CD14-positive monocyte (primary cell): ENCODE measurements at regions not wholly inside any gene's neighbourhood (a gene's known extent, or its start where the extent isn't known, plus 50 kb on each side); places are given as distances from the start of the nearest gene placed in this dataset.

ENCODE experiments used
- DNase-seq, 3 donors: peaks; one replicate each; pipeline ENCODE4 v3.0.0-alpha.2; 2011 to 2022
- H2AFZ ChIP-seq: 2 replicates; pipeline ENCODE4 v1.6.0; 2012; ENCODE audit warnings: mild to moderate bottlenecking, low read depth, low read length, inconsistent platforms; ENCODE audit not compliant: insufficient read depth, poor library complexity, severe bottlenecking
- H3K27ac ChIP-seq, 2 donors: 1 replicate in 1 of 2; 2 replicates in 1 of 2; pipeline ENCODE4 v1.5.1; 2012 to 2013; ENCODE audit warnings: low read length in 2 of 2, control low read depth in 1 of 2, inconsistent platforms in 1 of 2, low read depth in 1 of 2, mild to moderate bottlenecking in 1 of 2
- H3K27me3 ChIP-seq, 2 donors: one replicate each; pipeline versions ENCODE4 v1.6.0 to v1.6.1; 2011 to 2013; ENCODE audit warnings: low read length in 2 of 2; ENCODE audit not compliant: control insufficient read depth in 2 of 2, insufficient read depth in 2 of 2
- H3K36me3 ChIP-seq, 2 donors: replicated peaks in 1 of 2; 1 replicate in 1 of 2; 2 replicates in 1 of 2; pipeline versions ENCODE4 v1.5.1 to v1.6.1; 2012 to 2013; ENCODE audit warnings: low read length in 2 of 2, control low read depth in 1 of 2, inconsistent platforms in 1 of 2, mild to moderate bottlenecking in 1 of 2; ENCODE audit not compliant: insufficient read depth in 2 of 2, control insufficient read depth in 1 of 2
- H3K4me1 ChIP-seq, 2 donors: 1 replicate in 1 of 2; 2 replicates in 1 of 2; pipeline versions ENCODE4 v1.5.1 to v1.6.1; 2012 to 2013; ENCODE audit warnings: low read length in 2 of 2, control low read depth in 1 of 2, inconsistent platforms in 1 of 2, mild to moderate bottlenecking in 1 of 2, moderate library complexity in 1 of 2; ENCODE audit not compliant: insufficient read depth in 2 of 2, control insufficient read depth in 1 of 2
- H3K4me2 ChIP-seq: replicated peaks from 2 replicates; pipeline ENCODE3; 2012; ENCODE audit warnings: low read length, moderate library complexity, mild to moderate bottlenecking; ENCODE audit not compliant: poor library complexity, severe bottlenecking; ENCODE audit errors: extremely low read depth
- H3K4me3 ChIP-seq, 3 experiments: fragments of 200-600 bp in 1 of 3; sonication (generic) in 1 of 3; replicated peaks in 1 of 3; 1 replicate in 2 of 3; 2 replicates in 1 of 3; pipeline ENCODE4 v1.5.1; 2011 to 2013; ENCODE audit warnings: low read length in 3 of 3, mild to moderate bottlenecking in 3 of 3, control low read depth in 2 of 3, low read depth in 2 of 3, inconsistent platforms in 1 of 3, moderate library complexity in 1 of 3
- H3K79me2 ChIP-seq: 2 replicates; pipeline ENCODE4 v1.6.0; 2012; ENCODE audit warnings: mild to moderate bottlenecking, control low read depth, inconsistent platforms, low read length, moderate library complexity; ENCODE audit not compliant: insufficient read depth
- H3K9ac ChIP-seq: 2 replicates; pipeline ENCODE4 v1.6.0; 2017; ENCODE audit warnings: low read length, mild to moderate bottlenecking; ENCODE audit not compliant: insufficient read depth, poor library complexity, severe bottlenecking
- H3K9me3 ChIP-seq, 2 donors: replicated peaks in 1 of 2; 1 replicate in 1 of 2; 2 replicates in 1 of 2; pipeline versions ENCODE4 v1.5.1 to v1.6.1; 2012 to 2013; ENCODE audit warnings: low read length in 2 of 2, control low read depth in 1 of 2; ENCODE audit not compliant: control insufficient read depth in 1 of 2, insufficient read depth in 1 of 2
- H4K20me1 ChIP-seq: 2 replicates; pipeline ENCODE4 v1.6.0; 2012; ENCODE audit warnings: mild to moderate bottlenecking, low read length, control low read depth, moderate library complexity; ENCODE audit not compliant: insufficient read depth
- H3K27ac Mint-ChIP-seq, 7 donors: one replicate each; pipeline ENCODE4 v1.8.0; 2020; ENCODE audit warnings: mild to moderate bottlenecking in 7 of 7, mixed read lengths in 7 of 7, moderate library complexity in 6 of 7, inconsistent platforms in 2 of 7
- H3K27me3 Mint-ChIP-seq, 3 donors: one replicate each; pipeline ENCODE4 v1.8.0; 2021 to 2022; ENCODE audit warnings: low read depth in 3 of 3, mild to moderate bottlenecking in 3 of 3, mixed read lengths in 3 of 3, moderate library complexity in 3 of 3, inconsistent platforms in 1 of 3
- H3K36me3 Mint-ChIP-seq, 2 donors: one replicate each; pipeline ENCODE4 v1.8.0; 2020; ENCODE audit warnings: mixed read lengths in 2 of 2, inconsistent platforms in 1 of 2, mild to moderate bottlenecking in 1 of 2
- H3K4me1 Mint-ChIP-seq: one replicate; pipeline ENCODE4 v1.8.0; 2020; ENCODE audit warnings: mild to moderate bottlenecking, mixed read lengths
- H3K4me3 Mint-ChIP-seq, 2 donors: one replicate each; pipeline ENCODE4 v1.8.0; 2020; ENCODE audit warnings: mild to moderate bottlenecking in 2 of 2, mixed read lengths in 2 of 2, moderate library complexity in 1 of 2
- H3K9me3 Mint-ChIP-seq, 7 donors: one replicate each; pipeline ENCODE4 v1.8.0; 2020 to 2022; ENCODE audit warnings: mixed read lengths in 7 of 7, mild to moderate bottlenecking in 6 of 7, moderate library complexity in 6 of 7, inconsistent platforms in 2 of 7
- CTCF ChIP-seq: fragments of 200-600 bp; IDR thresholded peaks from one replicate; pipeline ENCODE4 v1.8.0; 2022; ENCODE audit warnings: antibody characterized with exemption, mild to moderate bottlenecking
- WGBS: methylation state at CpG from one replicate; pipeline ENCODE4 v1.1.5; 2013; ENCODE audit warnings: missing lambda C conversion rate; ENCODE audit not compliant: insufficient coverage; 5-methylcytosine and 5-hydroxymethylcytosine counted together
- intact Hi-C, 2 donors: fragments of 100-400 bp; cut with micrococcal nuclease; formaldehyde crosslinking; loops; one replicate each; pipeline versions ENCODE4 v1.15.0 to v1.15.1; 2023

GRCh38 chr3:153051427-153052095, 110.5 kb upstream of the RAP2B start:
- H3K9me3 ChIP-seq = peaks cover 0 to under 1% of the 10 kb centered on the region in 2 donors
- no peak for TF ChIP-seq CTCF
- H3K4me3 ChIP-seq = no peak overlapping the region
- H3K79me2 ChIP-seq = no peaks in the 10 kb centered on the region
- no peak overlapping the region for H3K27ac ChIP-seq
- Mint-ChIP-seq H3K9me3 (peaks cover 0 to 7% (median 2%) of the 10 kb centered on the region in 7 donors), H3K4me3 (no peak overlapping the region), H3K27ac (no peak overlapping the region), H3K4me1 (peaks cover 17% of the 10 kb centered on the region), H3K36me3 (no peaks in the 10 kb centered on the region), H3K27me3 (peaks cover 0 to 3% (median 1%) of the 10 kb centered on the region in 3 donors)
- no peaks in the 10 kb centered on the region for H4K20me1 ChIP-seq
- no CpG with 5 or more reads among the region's 6 CpGs for WGBS
- peak in 2 of 3 donors; percentile 27 to 28 for DNase-seq
- no peak overlapping the region for H3K4me2 ChIP-seq
- no peak overlapping the region for H2AFZ ChIP-seq
- H3K4me1 ChIP-seq = peaks cover 5 to 16% of the 10 kb centered on the region in 2 donors
- intact Hi-C loops = no loop called here
- H3K36me3 ChIP-seq = no peaks in the 10 kb centered on the region
- H3K9ac ChIP-seq = no peak overlapping the region
- no peaks in the 10 kb centered on the region for H3K27me3 ChIP-seq

- H3K27ac Mint-ChIP-seq = peak overlapping the region in 1 of 7 donors; percentile 1
- peaks cover 17% of the 10 kb centered on the region for H3K4me1 Mint-ChIP-seq
- H3K4me2 ChIP-seq = no peak overlapping the region
These were observed 109.9 kb upstream of the RAP2B start for GRCh38 chr3:153052096-153052460.

More at GRCh38 chr3:153052096-153052460, 109.9 kb upstream of the RAP2B start:
- WGBS = 80% methylated on average over 1 of the region's 4 CpGs
- Histone ChIP-seq H3K4me3 (no peak overlapping the region), H3K27me3 (no peaks in the 10 kb centered on the region), H3K9ac (no peak overlapping the region), H3K9me3 (peaks cover 0 to 4% of the 10 kb centered on the region in 2 donors), H2AFZ (peak overlapping the region; percentile 19), H3K27ac (no peak overlapping the region), H3K4me1 (peaks cover 5 to 16% of the 10 kb centered on the region in 2 donors), H3K36me3 (no peaks in the 10 kb centered on the region), H4K20me1 (no peaks in the 10 kb centered on the region), H3K79me2 (no peaks in the 10 kb centered on the region)
- H3K36me3 Mint-ChIP-seq = no peaks in the 10 kb centered on the region
- peak in 2 of 3 donors; percentile 19 to 38 for DNase-seq
- H3K4me3 Mint-ChIP-seq = no peak overlapping the region
- H3K9me3 Mint-ChIP-seq = peaks cover 0 to 11% (median 2%) of the 10 kb centered on the region in 7 donors
- TF ChIP-seq CTCF = no peak
- intact Hi-C loops = no loop called here
- H3K27me3 Mint-ChIP-seq = peaks cover 0 to 4% (median 1%) of the 10 kb centered on the region in 3 donors
